Type B pancreatic cell (in vitro differentiated cells): ENCODE measurements at regions not wholly inside any gene's neighbourhood (a gene's known extent, or its start where the extent isn't known, plus 50 kb on each side); places are given as distances from the start of the nearest gene placed in this dataset.

ENCODE experiments used
- DNase-seq: peaks from one replicate; pipeline ENCODE4 v3.0.0; 2021; ENCODE audit warnings: mixed read lengths; ENCODE audit not compliant: unreplicated experiment; ENCODE audit errors: extremely low spot score
- H3K27ac Mint-ChIP-seq: 2 replicates; pipeline ENCODE4 v1.8.0; 2021; ENCODE audit warnings: mild to moderate bottlenecking, mixed read lengths
- H3K27me3 Mint-ChIP-seq: 2 replicates; pipeline ENCODE4 v1.8.0; 2021; ENCODE audit warnings: mixed read lengths
- H3K36me3 Mint-ChIP-seq: 2 replicates; pipeline ENCODE4 v1.8.0; 2021; ENCODE audit warnings: mixed read lengths
- H3K4me1 Mint-ChIP-seq: one replicate; pipeline ENCODE4 v1.8.0; 2021; ENCODE audit warnings: mixed read lengths; ENCODE audit not compliant: unreplicated experiment
- H3K4me3 Mint-ChIP-seq: 2 replicates; pipeline ENCODE4 v1.8.0; 2021; ENCODE audit warnings: mild to moderate bottlenecking, mixed read lengths
- H3K9me3 Mint-ChIP-seq: 2 replicates; pipeline ENCODE4 v1.8.0; 2021; ENCODE audit warnings: mixed read lengths
- TF ChIP-seq, protein P1 (sequence below): fragments of 200-600 bp; sonication (generic); conservative IDR thresholded peaks from 2 replicates; pipeline ENCODE4 v1.5.0; 2021; ENCODE audit warnings: antibody characterized with exemption, mild to moderate bottlenecking

DNA sequence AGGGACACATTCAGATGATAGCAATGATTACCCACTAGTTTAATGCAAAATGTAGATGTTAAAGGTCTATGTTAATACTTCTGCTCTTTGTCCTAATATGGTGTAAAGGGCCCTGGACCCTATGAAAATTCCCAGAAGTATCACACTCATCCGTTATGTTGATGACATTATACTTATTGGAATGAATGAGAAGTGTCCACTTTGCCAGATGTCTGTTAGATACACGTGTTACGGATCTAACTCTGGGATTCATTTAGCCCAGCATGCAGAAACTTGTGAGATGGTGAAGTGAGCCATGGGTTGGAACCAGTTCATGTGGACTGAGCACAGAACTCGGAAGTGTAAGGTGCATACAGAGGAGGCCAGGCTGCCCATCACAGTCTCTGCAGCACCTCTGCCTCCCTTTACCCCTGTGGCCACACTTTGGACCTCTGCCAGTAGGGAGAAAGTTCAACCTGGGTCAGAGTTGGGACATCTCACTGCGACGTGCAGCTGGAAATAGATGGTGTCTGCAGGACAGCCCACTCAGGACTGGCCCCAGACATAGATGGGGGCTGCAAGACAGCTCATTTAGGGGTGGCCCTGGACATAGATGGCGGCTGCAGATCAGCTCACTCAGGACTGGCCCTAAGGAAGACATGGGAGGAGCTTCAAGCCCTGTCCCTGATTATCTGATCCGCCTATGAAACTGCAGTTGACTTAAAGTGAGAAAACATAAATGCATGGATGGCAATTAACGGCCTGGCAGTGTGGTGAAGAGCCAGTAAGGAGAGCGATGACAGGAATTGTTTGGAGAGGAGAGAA is 71.2 kb upstream of the THBS2 start:
- no peaks in the 10 kb centered on the region for H3K27me3 Mint-ChIP-seq
- H3K27ac Mint-ChIP-seq, result no peak overlapping the region
- TF ChIP-seq, protein P1, sequence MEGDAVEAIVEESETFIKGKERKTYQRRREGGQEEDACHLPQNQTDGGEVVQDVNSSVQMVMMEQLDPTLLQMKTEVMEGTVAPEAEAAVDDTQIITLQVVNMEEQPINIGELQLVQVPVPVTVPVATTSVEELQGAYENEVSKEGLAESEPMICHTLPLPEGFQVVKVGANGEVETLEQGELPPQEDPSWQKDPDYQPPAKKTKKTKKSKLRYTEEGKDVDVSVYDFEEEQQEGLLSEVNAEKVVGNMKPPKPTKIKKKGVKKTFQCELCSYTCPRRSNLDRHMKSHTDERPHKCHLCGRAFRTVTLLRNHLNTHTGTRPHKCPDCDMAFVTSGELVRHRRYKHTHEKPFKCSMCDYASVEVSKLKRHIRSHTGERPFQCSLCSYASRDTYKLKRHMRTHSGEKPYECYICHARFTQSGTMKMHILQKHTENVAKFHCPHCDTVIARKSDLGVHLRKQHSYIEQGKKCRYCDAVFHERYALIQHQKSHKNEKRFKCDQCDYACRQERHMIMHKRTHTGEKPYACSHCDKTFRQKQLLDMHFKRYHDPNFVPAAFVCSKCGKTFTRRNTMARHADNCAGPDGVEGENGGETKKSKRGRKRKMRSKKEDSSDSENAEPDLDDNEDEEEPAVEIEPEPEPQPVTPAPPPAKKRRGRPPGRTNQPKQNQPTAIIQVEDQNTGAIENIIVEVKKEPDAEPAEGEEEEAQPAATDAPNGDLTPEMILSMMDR, result no peak

DNA sequence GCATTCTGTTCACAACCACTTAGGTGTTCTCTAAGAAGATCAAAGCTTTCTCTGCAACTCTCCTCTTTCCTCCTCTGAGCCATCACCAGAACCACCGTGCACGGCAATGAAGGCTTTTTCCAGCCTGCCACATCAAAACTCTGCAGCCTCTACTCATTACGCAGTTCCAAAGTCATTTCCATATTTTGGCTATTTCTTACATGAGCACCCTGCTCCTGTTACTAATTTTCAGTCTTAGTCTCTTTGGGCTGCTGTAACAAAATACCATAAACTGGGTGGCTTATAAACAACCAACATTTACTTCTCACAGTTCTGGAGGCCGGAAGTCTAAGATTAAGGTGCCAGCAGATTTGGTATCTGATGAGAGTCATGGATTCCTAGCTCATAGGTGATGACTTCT is 70.4 kb upstream of the THBS2 start:
- no peak overlapping the region for H3K27ac Mint-ChIP-seq
- H3K27me3 Mint-ChIP-seq, result no peaks in the 10 kb centered on the region
- H3K36me3 Mint-ChIP-seq, result no peaks in the 10 kb centered on the region
- TF ChIP-seq, protein P1, result no peak
- no peak for DNase-seq
- H3K9me3 Mint-ChIP-seq, result no peaks in the 10 kb centered on the region
- H3K4me1 Mint-ChIP-seq, result no peaks in the 10 kb centered on the region
- H3K4me3 Mint-ChIP-seq, result no peak overlapping the region

More for the DNA sequence above, 71.2 kb upstream of the THBS2 start:
- Mint-ChIP-seq H3K4me1 (no peaks in the 10 kb centered on the region), H3K36me3 (no peaks in the 10 kb centered on the region), H3K9me3 (no peaks in the 10 kb centered on the region), H3K4me3 (no peak overlapping the region)
- DNase-seq, result no peak

DNA sequence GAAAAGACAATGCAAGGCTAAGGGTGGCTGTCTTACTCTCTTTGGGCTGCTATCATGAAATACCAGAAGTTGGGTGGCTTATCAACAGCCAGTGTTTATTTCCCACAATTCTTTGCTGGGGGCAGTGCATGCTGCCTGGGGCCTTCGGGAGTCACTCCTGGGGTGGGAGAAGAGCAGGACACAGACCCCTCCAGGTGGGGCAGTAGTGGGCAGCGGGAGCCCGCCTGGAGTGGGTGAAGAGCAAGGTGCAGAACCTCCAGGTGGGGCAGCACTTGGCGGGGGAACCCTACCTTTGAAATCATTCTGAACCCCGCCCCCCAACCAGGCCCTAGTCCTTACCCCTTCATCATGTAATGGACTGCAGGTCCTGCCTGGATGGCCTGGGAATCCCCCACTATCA is 69.6 kb upstream of the THBS2 start:
- TF ChIP-seq, protein P1, result no peak

DNA sequence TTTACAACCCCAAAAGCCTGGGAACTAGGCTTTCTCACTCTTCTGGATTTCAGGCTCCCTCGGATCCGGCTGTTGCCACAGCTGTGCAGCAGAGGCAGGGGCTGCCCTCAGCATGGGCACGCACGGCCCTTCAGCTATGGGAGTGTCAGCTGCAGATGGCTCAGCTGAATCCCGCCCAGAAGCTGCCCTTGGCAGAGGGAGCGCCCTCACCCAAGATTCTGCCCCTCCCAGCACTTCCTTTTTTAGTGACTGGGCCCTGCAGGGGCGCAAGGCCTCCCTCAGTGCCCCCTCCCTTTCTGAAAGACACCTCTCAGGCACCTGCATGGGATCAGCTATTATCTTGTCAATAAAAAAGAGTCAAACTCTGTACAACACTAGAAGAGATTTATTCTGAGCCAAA is 67.9 kb upstream of the THBS2 start:
- no peak for DNase-seq
- no peak overlapping the region for H3K27ac Mint-ChIP-seq
- H3K4me1 Mint-ChIP-seq, result no peaks in the 10 kb centered on the region
- no peak overlapping the region for H3K4me3 Mint-ChIP-seq
- H3K27me3 Mint-ChIP-seq, result no peaks in the 10 kb centered on the region
- H3K36me3 Mint-ChIP-seq, result no peaks in the 10 kb centered on the region
- TF ChIP-seq, protein P1, result no peak
- no peaks in the 10 kb centered on the region for H3K9me3 Mint-ChIP-seq

More for the DNA sequence above, 69.6 kb upstream of the THBS2 start:
- Mint-ChIP-seq H3K9me3 (no peaks in the 10 kb centered on the region), H3K4me1 (no peaks in the 10 kb centered on the region), H3K36me3 (no peaks in the 10 kb centered on the region), H3K27ac (no peak overlapping the region), H3K4me3 (no peak overlapping the region), H3K27me3 (no peaks in the 10 kb centered on the region)
- no peak for DNase-seq

DNA sequence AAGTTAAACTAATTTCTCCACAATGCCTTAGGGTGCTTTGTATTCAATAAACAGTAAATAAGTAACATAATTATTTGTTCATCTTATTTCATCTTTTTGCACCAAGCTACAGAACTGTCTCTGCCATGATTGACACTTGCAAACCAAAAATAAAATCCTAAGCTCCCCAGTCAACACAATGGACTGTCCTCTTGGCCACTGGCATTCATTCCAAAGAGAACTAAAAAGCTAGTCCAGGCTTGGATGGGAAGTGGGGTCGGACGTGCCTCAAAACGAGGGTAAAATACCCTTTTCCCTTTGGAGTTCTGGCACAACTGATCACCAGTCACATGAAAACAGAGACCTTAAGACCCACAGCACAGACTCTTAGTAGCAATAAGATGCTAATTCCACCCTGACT is 66.4 kb upstream of the THBS2 start:
- H3K9me3 Mint-ChIP-seq, result no peaks in the 10 kb centered on the region
- no peaks in the 10 kb centered on the region for H3K27me3 Mint-ChIP-seq
- H3K4me1 Mint-ChIP-seq, result no peaks in the 10 kb centered on the region
- no peak overlapping the region for H3K4me3 Mint-ChIP-seq
- TF ChIP-seq, protein P1, result no peak
- H3K36me3 Mint-ChIP-seq, result no peaks in the 10 kb centered on the region
- DNase-seq, result no peak
- H3K27ac Mint-ChIP-seq, result no peak overlapping the region
